ENCODE measurements at regions not wholly inside any gene's neighbourhood (a gene's known extent, or its start where the extent isn't known, plus 50 kb on each side); places are given as distances from the start of the nearest gene placed in this dataset.

DNA sequence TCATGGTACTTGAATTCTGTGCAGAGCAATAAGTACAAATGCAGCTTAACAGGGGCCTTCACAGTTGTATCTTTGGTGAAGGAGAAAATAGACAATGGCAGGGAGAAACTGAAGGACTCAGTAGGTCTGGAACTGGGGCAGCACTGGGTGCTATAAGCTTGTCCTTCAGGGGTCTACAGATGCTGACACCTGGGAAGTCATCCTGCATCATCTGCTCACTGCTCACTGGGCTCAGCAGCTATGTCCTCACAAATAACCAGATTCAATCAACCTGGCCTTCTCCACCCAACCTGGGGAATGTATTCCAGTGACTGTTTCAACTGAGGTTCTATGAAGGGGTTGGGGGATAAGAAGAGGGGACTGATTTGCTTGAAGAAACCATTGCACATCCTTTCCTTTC lies 117.0 kb downstream of the ZNF280B start:
- TF ChIP-seq, protein P1, sequence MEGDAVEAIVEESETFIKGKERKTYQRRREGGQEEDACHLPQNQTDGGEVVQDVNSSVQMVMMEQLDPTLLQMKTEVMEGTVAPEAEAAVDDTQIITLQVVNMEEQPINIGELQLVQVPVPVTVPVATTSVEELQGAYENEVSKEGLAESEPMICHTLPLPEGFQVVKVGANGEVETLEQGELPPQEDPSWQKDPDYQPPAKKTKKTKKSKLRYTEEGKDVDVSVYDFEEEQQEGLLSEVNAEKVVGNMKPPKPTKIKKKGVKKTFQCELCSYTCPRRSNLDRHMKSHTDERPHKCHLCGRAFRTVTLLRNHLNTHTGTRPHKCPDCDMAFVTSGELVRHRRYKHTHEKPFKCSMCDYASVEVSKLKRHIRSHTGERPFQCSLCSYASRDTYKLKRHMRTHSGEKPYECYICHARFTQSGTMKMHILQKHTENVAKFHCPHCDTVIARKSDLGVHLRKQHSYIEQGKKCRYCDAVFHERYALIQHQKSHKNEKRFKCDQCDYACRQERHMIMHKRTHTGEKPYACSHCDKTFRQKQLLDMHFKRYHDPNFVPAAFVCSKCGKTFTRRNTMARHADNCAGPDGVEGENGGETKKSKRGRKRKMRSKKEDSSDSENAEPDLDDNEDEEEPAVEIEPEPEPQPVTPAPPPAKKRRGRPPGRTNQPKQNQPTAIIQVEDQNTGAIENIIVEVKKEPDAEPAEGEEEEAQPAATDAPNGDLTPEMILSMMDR (IDR thresholded peaks at IDR 0.05; ENCODE audit: insufficient read depth, low read length, poor library complexity, severe bottlenecking): no peak
- no peak for TF ChIP-seq EZH2phosphoT487 (conservative IDR thresholded peaks at IDR 0.05; ENCODE audit: low read length)
